ENCODE measurements at regions not wholly inside any gene's neighbourhood (a gene's known extent, or its start where the extent isn't known, plus 50 kb on each side); places are given as distances from the start of the nearest gene placed in this dataset.

GRCh38 chr18:39200153-39200552, 1634.6 kb upstream of the CELF4 start:
- 90% methylated on average over 6 of the region's 6 CpGs for WGBS
- H3K4me3 ChIP-seq (ENCODE audit: low read depth in 1 of 3, low read length in 3 of 3), result no peak overlapping the region
- no peaks in the 10 kb centered on the region for H3K27me3 ChIP-seq (ENCODE audit: control insufficient read depth in 4 of 4, insufficient read depth in 4 of 4, low read length in 3 of 4)
- H3K9me3 ChIP-seq (ENCODE audit: control insufficient read depth in 4 of 4, low read length in 3 of 4), result no peaks in the 10 kb centered on the region
- no peak overlapping the region for H3K27ac ChIP-seq (ENCODE audit: low read depth in 1 of 2, low read length in 2 of 2)
- H3K9ac ChIP-seq (ENCODE audit: low read depth in 1 of 2, low read length in 2 of 2), result no peak overlapping the region
- no peaks in the 10 kb centered on the region for H3K4me1 ChIP-seq (ENCODE audit: control insufficient read depth in 4 of 4, insufficient read depth in 4 of 4, low read length in 3 of 4)
- no peaks in the 10 kb centered on the region for H3K36me3 ChIP-seq (ENCODE audit: control insufficient read depth in 4 of 4, insufficient read depth in 3 of 4, low read depth in 1 of 4, low read length in 3 of 4)
- DNase-seq (ENCODE audit: low spot score), result no peak
- TF ChIP-seq FOXA2 (IDR thresholded peaks at IDR 0.05) (no peak), HNF4A (conservative IDR thresholded peaks at IDR 0.05) (no peak)

GRCh38 chr18:39199231-39199855, 1633.7 kb upstream of the CELF4 start:
- H3K36me3 ChIP-seq (ENCODE audit: control insufficient read depth in 4 of 4, insufficient read depth in 3 of 4, low read depth in 1 of 4, low read length in 3 of 4), result no peaks in the 10 kb centered on the region
- no peak overlapping the region for H3K27ac ChIP-seq (ENCODE audit: low read depth in 1 of 2, low read length in 2 of 2)
- H3K27me3 ChIP-seq (ENCODE audit: control insufficient read depth in 4 of 4, insufficient read depth in 4 of 4, low read length in 3 of 4), result no peaks in the 10 kb centered on the region
- TF ChIP-seq TAF1 (conservative IDR thresholded peaks at IDR 0.05) (no peak), MAX (IDR thresholded peaks at IDR 0.05) (no peak), REST (IDR thresholded peaks at IDR 0.05) (no peak), ZBTB33 (IDR thresholded peaks at IDR 0.05) (no peak), GABPA (IDR thresholded peaks at IDR 0.05 in 1 of 2, conservative IDR thresholded peaks at IDR 0.05 in 1 of 2) (no peak), HNF4A (conservative IDR thresholded peaks at IDR 0.05) (no peak)
- H3K9ac ChIP-seq (ENCODE audit: low read depth in 1 of 2, low read length in 2 of 2), result no peak overlapping the region
- no peaks in the 10 kb centered on the region for H3K4me1 ChIP-seq (ENCODE audit: control insufficient read depth in 4 of 4, insufficient read depth in 4 of 4, low read length in 3 of 4)
- no peak overlapping the region for H3K4me3 ChIP-seq (ENCODE audit: low read depth in 1 of 3, low read length in 3 of 3)
- H3K9me3 ChIP-seq (ENCODE audit: control insufficient read depth in 4 of 4, low read length in 3 of 4), result no peaks in the 10 kb centered on the region
- DNase-seq (ENCODE audit: low spot score), result no peak
- WGBS, result 78% methylated on average over 5 of the region's 5 CpGs

- no peak overlapping the region for H3K4me3 ChIP-seq (ENCODE audit: low read depth in 1 of 3, low read length in 3 of 3)
- H3K9me3 ChIP-seq (ENCODE audit: control insufficient read depth in 4 of 4, low read length in 3 of 4), result no peaks in the 10 kb centered on the region
- no peak overlapping the region for H3K27ac ChIP-seq (ENCODE audit: low read depth in 1 of 2, low read length in 2 of 2)
- H3K27me3 ChIP-seq (ENCODE audit: control insufficient read depth in 4 of 4, insufficient read depth in 4 of 4, low read length in 3 of 4), result no peaks in the 10 kb centered on the region
- 81% methylated on average over 4 of the region's 4 CpGs for WGBS
- DNase-seq (ENCODE audit: low spot score), result no peak
- H3K4me1 ChIP-seq (ENCODE audit: control insufficient read depth in 4 of 4, insufficient read depth in 4 of 4, low read length in 3 of 4), result no peaks in the 10 kb centered on the region
- no peak overlapping the region for H3K9ac ChIP-seq (ENCODE audit: low read depth in 1 of 2, low read length in 2 of 2)
- H3K36me3 ChIP-seq (ENCODE audit: control insufficient read depth in 4 of 4, insufficient read depth in 3 of 4, low read depth in 1 of 4, low read length in 3 of 4), result no peaks in the 10 kb centered on the region
- TF ChIP-seq NR2F2 (IDR thresholded peaks at IDR 0.05), result no peak
- TF ChIP-seq ZBTB33 (IDR thresholded peaks at IDR 0.05), result no peak
- no peak for TF ChIP-seq ATF3 (IDR thresholded peaks at IDR 0.05)
- no peak for TF ChIP-seq JUND (IDR thresholded peaks at IDR 0.05)
- TF ChIP-seq CTCF (IDR thresholded peaks at IDR 0.05; ENCODE audit: low read depth, low read length, missing input control), result no peak
- TF ChIP-seq MAX (IDR thresholded peaks at IDR 0.05), result no peak
- TF ChIP-seq HNF4G (IDR thresholded peaks at IDR 0.05), result no peak
- TF ChIP-seq SP1 (IDR thresholded peaks at IDR 0.05), result no peak
- TF ChIP-seq RXRA (IDR thresholded peaks at IDR 0.05), result no peak
- TF ChIP-seq HNF4A (conservative IDR thresholded peaks at IDR 0.05), result no peak
Measured at GRCh38 chr18:39198376-39198775, 1632.8 kb upstream of the CELF4 start.

All from liver (tissue), 8 donors.